Peyer's patch (tissue), 4 donors: ENCODE measurements at regions not wholly inside any gene's neighbourhood (a gene's known extent, or its start where the extent isn't known, plus 50 kb on each side); places are given as distances from the start of the nearest gene placed in this dataset.
"Not testable (repeated sequence)": the region's sequence is repeated elsewhere in the genome, so short reads cannot be mapped to it uniquely, and the experiment has no call there.

Experiments
- DNase-seq, 3 donors: peaks; one replicate each; pipeline ENCODE4 v3.0.0-alpha.2; 2017 to 2019
- H3K27ac ChIP-seq, 4 donors: fragments of 200-600 bp; sonication (generic); one replicate each; pipeline ENCODE4 v1.5.1; 2016 to 2019
- H3K27me3 ChIP-seq, 2 donors: fragments of 200-600 bp; sonication (generic); one replicate each; pipeline ENCODE4 v1.5.1; 2019
- H3K36me3 ChIP-seq, 3 donors: fragments of 200-600 bp; sonication (generic); one replicate each; pipeline ENCODE4 v1.5.1; 2016 to 2019
- H3K4me1 ChIP-seq, 4 donors: fragments of 200-600 bp; sonication (generic); one replicate each; pipeline ENCODE4 v1.5.1; 2016 to 2019
- H3K4me3 ChIP-seq, 4 donors: fragments of 200-600 bp; sonication (generic); 1 replicate in 3 of 4; 2 replicates in 1 of 4; pipeline ENCODE4 v1.5.1; 2016 to 2019; ENCODE audit warnings: mild to moderate bottlenecking in 1 of 4
- H3K9me3 ChIP-seq, 4 donors: fragments of 200-600 bp; sonication (generic); one replicate each; pipeline ENCODE4 v1.5.1; 2016 to 2019; ENCODE audit warnings: mild to moderate bottlenecking in 1 of 4
- CTCF ChIP-seq, 6 experiments: fragments of 450-650 bp in 4 of 6; fragments of 200-600 bp in 2 of 6; sonication (generic) in 1 of 6; IDR thresholded peaks; one replicate each; pipeline ENCODE4 v1.5.1; 2017 to 2019; ENCODE audit warnings: antibody characterized with exemption in 6 of 6, mild to moderate bottlenecking in 3 of 6, moderate library complexity in 1 of 6
- POLR2A ChIP-seq, 2 donors: fragments of 450-650 bp; IDR thresholded peaks; one replicate each; pipeline ENCODE4 v1.5.1; 2017; ENCODE audit warnings: antibody characterized with exemption in 2 of 2, mild to moderate bottlenecking in 2 of 2, moderate library complexity in 2 of 2

GRCh38 chr15:96974761-96975160 lies 644.3 kb downstream of the NR2F2 start:
- TF ChIP-seq CTCF (IDR thresholded peaks at IDR 0.05) (no peak), POLR2A (IDR thresholded peaks at IDR 0.05) (no peak)

GRCh38 chr15:96977886-96978285 lies 647.4 kb downstream of the NR2F2 start:
- DNase-seq: no peak
- Histone ChIP-seq H3K9me3 (no peaks in the 10 kb centered on the region), H3K4me3 (no peak overlapping the region), H3K36me3 (no peaks in the 10 kb centered on the region), H3K4me1 (no peaks in the 10 kb centered on the region), H3K27me3 (no peaks in the 10 kb centered on the region), H3K27ac (no peak overlapping the region)
- no peak for TF ChIP-seq CTCF (IDR thresholded peaks at IDR 0.05)
- no peak for TF ChIP-seq POLR2A (IDR thresholded peaks at IDR 0.05)

More at GRCh38 chr15:96974761-96975160, 644.3 kb downstream of the NR2F2 start:
- Histone ChIP-seq H3K4me1 (no peaks in the 10 kb centered on the region), H3K4me3 (no peak overlapping the region), H3K27ac (no peak overlapping the region), H3K9me3 (no peaks in the 10 kb centered on the region), H3K27me3 (no peaks in the 10 kb centered on the region), H3K36me3 (no peaks in the 10 kb centered on the region)
- no peak for DNase-seq

GRCh38 chr15:96978937-96979473 lies 648.5 kb downstream of the NR2F2 start:
- Histone ChIP-seq H3K36me3 (no peaks in the 10 kb centered on the region), H3K9me3 (no peaks in the 10 kb centered on the region), H3K4me1 (no peaks in the 10 kb centered on the region), H3K4me3 (no peak overlapping the region), H3K27ac (no peak overlapping the region), H3K27me3 (no peaks in the 10 kb centered on the region)
- TF ChIP-seq POLR2A (IDR thresholded peaks at IDR 0.05) (no peak), CTCF (IDR thresholded peaks at IDR 0.05) (no peak)
- DNase-seq: no peak

- H3K4me1 ChIP-seq, H3K9me3 ChIP-seq, H3K4me3 ChIP-seq, H3K27me3 ChIP-seq, H3K27ac ChIP-seq, H3K36me3 ChIP-seq, DNase-seq: not testable (repeated sequence)
These were observed 653.7 kb downstream of the NR2F2 start for GRCh38 chr15:96984121-96984671.

- DNase-seq: no peak
- Histone ChIP-seq H3K9me3 (no peaks in the 10 kb centered on the region), H3K27ac (no peak overlapping the region), H3K4me1 (no peaks in the 10 kb centered on the region), H3K27me3 (no peaks in the 10 kb centered on the region), H3K4me3 (no peak overlapping the region), H3K36me3 (no peaks in the 10 kb centered on the region)
- TF ChIP-seq POLR2A (IDR thresholded peaks at IDR 0.05) (no peak), CTCF (IDR thresholded peaks at IDR 0.05) (no peak)
These were observed 662.3 kb downstream of the NR2F2 start for GRCh38 chr15:96992817-96993216.

GRCh38 chr15:96997538-96997937 lies 667.0 kb downstream of the NR2F2 start:
- Histone ChIP-seq H3K9me3 (no peaks in the 10 kb centered on the region), H3K27ac (no peak overlapping the region), H3K4me3 (no peak overlapping the region), H3K27me3 (no peaks in the 10 kb centered on the region), H3K4me1 (no peaks in the 10 kb centered on the region), H3K36me3 (no peaks in the 10 kb centered on the region)
- no peak for DNase-seq
- TF ChIP-seq CTCF (IDR thresholded peaks at IDR 0.05) (no peak), POLR2A (IDR thresholded peaks at IDR 0.05) (no peak)
